Keratinocyte (primary cell): ENCODE measurements at regions not wholly inside any gene's neighbourhood (a gene's known extent, or its start where the extent isn't known, plus 50 kb on each side); places are given as distances from the start of the nearest gene placed in this dataset.
"Not testable (repeated sequence)": the region's sequence is repeated elsewhere in the genome, so short reads cannot be mapped to it uniquely, and the experiment has no call there.

Experiments used
- DNase-seq: peaks from one replicate; pipeline ENCODE4 v3.0.0-alpha.2; 2011; ENCODE audit warnings: low read depth, missing footprints, low spot score
- FAIRE-seq: peaks from 2 replicates; lab custom pipeline; 2011; peaks lifted over from hg19 to GRCh38; lab: Jason Lieb, UNC
- H2AFZ ChIP-seq: 2 replicates; pipeline ENCODE4 v1.6.0; 2012; ENCODE audit warnings: low read length, control low read depth, inconsistent platforms; ENCODE audit not compliant: control insufficient read depth
- H3K27ac ChIP-seq: 2 replicates; pipeline ENCODE4 v1.5.1; 2011; ENCODE audit warnings: low read length; ENCODE audit not compliant: control insufficient read depth, insufficient read depth
- H3K27me3 ChIP-seq: 3 replicates; pipeline ENCODE4 v1.6.0; 2011; ENCODE audit warnings: low read length; ENCODE audit not compliant: control insufficient read depth, insufficient read depth; ENCODE audit errors: extremely low read depth
- H3K36me3 ChIP-seq, 2 experiments: 2 replicates in 1 of 2; 3 replicates in 1 of 2; pipeline ENCODE4 v1.5.1; 2011; ENCODE audit warnings: low read length in 2 of 2, mild to moderate bottlenecking in 1 of 2; ENCODE audit not compliant: control insufficient read depth in 2 of 2, insufficient read depth in 2 of 2; ENCODE audit errors: extremely low read depth in 1 of 2
- H3K4me1 ChIP-seq: 3 replicates; pipeline ENCODE4 v1.5.1; 2011; ENCODE audit warnings: low read length; ENCODE audit not compliant: control insufficient read depth, insufficient read depth; ENCODE audit errors: extremely low read depth
- H3K4me2 ChIP-seq: 3 replicates; pipeline ENCODE4 v1.6.0; 2011; ENCODE audit warnings: low read depth, low read length; ENCODE audit not compliant: control insufficient read depth, insufficient read depth; ENCODE audit errors: extremely low read depth
- H3K4me3 ChIP-seq, 3 experiments: fragments of 200-600 bp in 1 of 3; sonication (generic) in 1 of 3; 2 replicates in 2 of 3; 3 replicates in 1 of 3; pipeline ENCODE4 v1.5.1; 2011 to 2016; ENCODE audit warnings: low read length in 3 of 3, mild to moderate bottlenecking in 3 of 3, control low read depth in 2 of 3, inconsistent platforms in 1 of 3, low read depth in 1 of 3, mixed read lengths in 1 of 3, mixed run types in 1 of 3, moderate library complexity in 1 of 3; ENCODE audit not compliant: control insufficient read depth in 2 of 3, insufficient read depth in 2 of 3; ENCODE audit errors: extremely low read depth in 1 of 3
- H3K79me2 ChIP-seq: 2 replicates; pipeline ENCODE4 v1.6.0; 2012; ENCODE audit warnings: low read length; ENCODE audit not compliant: control insufficient read depth, insufficient read depth
- H3K9ac ChIP-seq: 3 replicates; pipeline ENCODE4 v1.6.0; 2011; ENCODE audit warnings: low read length; ENCODE audit not compliant: control insufficient read depth, insufficient read depth; ENCODE audit errors: extremely low read depth
- H3K9me1 ChIP-seq: 3 replicates; pipeline ENCODE4 v1.6.0; 2011; ENCODE audit warnings: low read length; ENCODE audit not compliant: control insufficient read depth, insufficient read depth; ENCODE audit errors: extremely low read depth
- H3K9me3 ChIP-seq: 2 replicates; pipeline ENCODE4 v1.5.1; 2012; ENCODE audit warnings: low read depth, low read length; ENCODE audit not compliant: control insufficient read depth
- H4K20me1 ChIP-seq: 3 replicates; pipeline ENCODE4 v1.6.0; 2011; ENCODE audit warnings: low read length; ENCODE audit not compliant: control insufficient read depth, insufficient read depth; ENCODE audit errors: extremely low read depth
- EZH2 ChIP-seq: IDR thresholded peaks from one replicate; pipeline ENCODE4 v1.6.1; 2012; ENCODE audit warnings: inconsistent platforms, mild to moderate bottlenecking, low read length, moderate library complexity
- dilution Hi-C: fragments of 300-500 bp; cut with MboI; formaldehyde crosslinking; loops from one replicate; pipeline ENCODE4 v1.7.0; 2020; ENCODE audit warnings: low sequenced_read_pairs; ENCODE audit not compliant: extremely low pct_ligation_motif_present
- TF ChIP-seq, protein P1 (sequence below), 3 experiments: IDR thresholded peaks in 1 of 3; conservative IDR thresholded peaks in 1 of 3; optimal IDR thresholded peaks in 1 of 3; 2 replicates in 2 of 3; 3 replicates in 1 of 3; pipeline versions ENCODE3 to v1.5.1; 2011; ENCODE audit warnings: low read length in 3 of 3, mild to moderate bottlenecking in 3 of 3, moderate library complexity in 2 of 3, control low read depth in 1 of 3, inconsistent platforms in 1 of 3; ENCODE audit not compliant: insufficient read depth in 2 of 3; ENCODE audit errors: extremely low read depth in 1 of 3

DNA sequence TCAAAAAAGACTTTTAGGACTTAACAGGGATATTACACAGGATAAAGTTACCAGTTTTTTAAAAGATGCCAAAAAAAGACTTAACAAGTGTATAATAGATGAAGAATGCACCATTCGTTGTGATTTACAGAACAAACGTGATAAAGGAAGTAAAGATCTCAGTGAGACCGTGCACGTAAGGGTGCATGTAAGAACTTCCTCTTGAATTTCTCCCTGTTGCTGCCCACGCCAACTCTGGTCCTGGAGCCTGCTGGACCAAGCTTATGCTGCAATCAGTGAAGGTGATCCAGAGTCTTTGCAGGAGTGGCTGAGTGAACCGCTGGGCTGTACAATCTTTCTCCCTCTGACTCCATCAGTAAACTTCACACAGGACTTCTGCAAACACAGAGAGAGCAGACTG is 593.7 kb downstream of the TMEM121 start:
- H3K4me1 ChIP-seq = no peaks in the 10 kb centered on the region
- H3K4me2 ChIP-seq = no peak overlapping the region
- H2AFZ ChIP-seq = no peak overlapping the region
- dilution Hi-C loops = no loop called here
- no peaks in the 10 kb centered on the region for H3K27me3 ChIP-seq
- TF ChIP-seq, protein P1, sequence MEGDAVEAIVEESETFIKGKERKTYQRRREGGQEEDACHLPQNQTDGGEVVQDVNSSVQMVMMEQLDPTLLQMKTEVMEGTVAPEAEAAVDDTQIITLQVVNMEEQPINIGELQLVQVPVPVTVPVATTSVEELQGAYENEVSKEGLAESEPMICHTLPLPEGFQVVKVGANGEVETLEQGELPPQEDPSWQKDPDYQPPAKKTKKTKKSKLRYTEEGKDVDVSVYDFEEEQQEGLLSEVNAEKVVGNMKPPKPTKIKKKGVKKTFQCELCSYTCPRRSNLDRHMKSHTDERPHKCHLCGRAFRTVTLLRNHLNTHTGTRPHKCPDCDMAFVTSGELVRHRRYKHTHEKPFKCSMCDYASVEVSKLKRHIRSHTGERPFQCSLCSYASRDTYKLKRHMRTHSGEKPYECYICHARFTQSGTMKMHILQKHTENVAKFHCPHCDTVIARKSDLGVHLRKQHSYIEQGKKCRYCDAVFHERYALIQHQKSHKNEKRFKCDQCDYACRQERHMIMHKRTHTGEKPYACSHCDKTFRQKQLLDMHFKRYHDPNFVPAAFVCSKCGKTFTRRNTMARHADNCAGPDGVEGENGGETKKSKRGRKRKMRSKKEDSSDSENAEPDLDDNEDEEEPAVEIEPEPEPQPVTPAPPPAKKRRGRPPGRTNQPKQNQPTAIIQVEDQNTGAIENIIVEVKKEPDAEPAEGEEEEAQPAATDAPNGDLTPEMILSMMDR (optimal IDR thresholded peaks at IDR 0.05 in 1 of 3, IDR thresholded peaks at IDR 0.05 in 1 of 3, conservative IDR thresholded peaks at IDR 0.05 in 1 of 3; ENCODE audit: extremely low read depth in 1 of 3, insufficient read depth in 2 of 3, low read length in 3 of 3) = no peak
- TF ChIP-seq EZH2 = no peak
- H3K9me1 ChIP-seq = no peaks in the 10 kb centered on the region
- H4K20me1 ChIP-seq = no peaks in the 10 kb centered on the region
- no peak overlapping the region for H3K27ac ChIP-seq
- H3K9ac ChIP-seq = no peak overlapping the region
- H3K36me3 ChIP-seq = no peaks in the 10 kb centered on the region
- H3K79me2 ChIP-seq = no peaks in the 10 kb centered on the region
- DNase-seq (no peak), FAIRE-seq (no peak)
- no peak overlapping the region for H3K4me3 ChIP-seq
- no peaks in the 10 kb centered on the region for H3K9me3 ChIP-seq

DNA sequence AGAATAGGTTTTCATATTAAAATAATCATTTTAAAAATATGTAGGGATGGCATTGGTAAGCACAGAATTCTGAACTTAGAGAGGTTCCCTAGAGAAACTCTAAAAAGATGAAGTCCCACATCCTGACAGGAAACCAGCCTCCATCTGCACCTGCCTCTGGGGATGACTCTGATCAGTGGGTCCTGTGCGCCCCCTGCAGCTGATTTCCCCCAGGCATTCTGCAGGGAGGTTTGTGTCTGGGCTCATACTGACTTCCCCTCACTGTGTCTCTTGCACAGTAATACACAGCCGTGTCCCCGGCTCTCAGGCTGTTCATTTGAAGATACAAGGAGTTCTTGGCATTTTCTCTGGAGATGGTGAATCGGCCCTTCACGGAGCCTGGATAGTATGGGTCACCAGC is 602.9 kb downstream of the TMEM121 start:
- Histone ChIP-seq H3K79me2 (no peaks in the 10 kb centered on the region), H3K27ac (no peak overlapping the region), H3K4me1 (no peaks in the 10 kb centered on the region), H3K36me3 (no peaks in the 10 kb centered on the region), H3K4me2 (no peak overlapping the region), H3K9me3 (no peaks in the 10 kb centered on the region), H3K9ac (no peak overlapping the region), H3K27me3 (no peaks in the 10 kb centered on the region), H3K4me3 (no peak overlapping the region), H2AFZ (no peak overlapping the region), H3K9me1 (no peaks in the 10 kb centered on the region), H4K20me1 (no peaks in the 10 kb centered on the region)
- FAIRE-seq (no peak), DNase-seq (no peak)
- dilution Hi-C loops = no loop called here
- TF ChIP-seq, protein P1 (optimal IDR thresholded peaks at IDR 0.05 in 1 of 3, IDR thresholded peaks at IDR 0.05 in 1 of 3, conservative IDR thresholded peaks at IDR 0.05 in 1 of 3; ENCODE audit: extremely low read depth in 1 of 3, insufficient read depth in 2 of 3, low read length in 3 of 3) = no peak
- TF ChIP-seq EZH2 = no peak

DNA sequence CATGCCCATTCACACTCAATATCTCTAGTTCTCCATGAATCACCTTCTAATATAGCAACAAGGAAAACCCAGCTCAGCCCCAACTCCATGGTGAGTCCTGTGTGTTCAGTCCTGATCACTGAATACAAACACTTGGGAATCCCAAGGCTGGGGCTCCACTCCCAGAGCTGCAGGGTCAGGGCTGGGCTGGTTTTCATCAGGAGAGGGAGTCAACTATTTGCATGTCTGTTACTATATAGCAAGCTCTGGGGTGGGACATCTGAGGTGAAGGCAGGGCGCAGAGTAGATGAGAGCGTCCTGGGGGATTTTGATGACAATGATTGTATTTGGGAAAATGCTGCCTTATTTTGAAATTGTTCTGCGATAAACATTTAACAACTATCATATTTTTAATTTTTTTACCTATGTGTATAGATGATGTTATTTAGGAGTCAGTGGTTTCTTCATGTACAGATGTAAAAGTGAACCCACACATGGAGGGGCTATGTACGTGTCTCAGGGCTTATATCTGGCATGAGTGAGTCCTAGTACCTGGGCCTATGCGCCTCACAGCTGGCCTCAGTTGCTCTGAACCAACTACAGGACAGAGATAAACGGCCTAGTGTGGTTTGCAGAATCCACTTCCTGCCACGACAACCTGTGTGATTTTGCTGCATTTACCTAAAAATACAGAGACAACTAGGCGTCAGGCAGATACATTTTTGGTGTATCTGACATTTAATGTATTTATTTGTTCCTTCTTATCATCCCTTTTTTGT is 603.7 kb downstream of the TMEM121 start:
- H3K4me3 ChIP-seq, H3K9me3 ChIP-seq, dilution Hi-C loops, FAIRE-seq, H3K27me3 ChIP-seq, H3K79me2 ChIP-seq, H3K36me3 ChIP-seq, H3K9me1 ChIP-seq, H3K4me1 ChIP-seq, H3K27ac ChIP-seq, H3K4me2 ChIP-seq, DNase-seq, H2AFZ ChIP-seq, H3K9ac ChIP-seq, H4K20me1 ChIP-seq: not testable (repeated sequence)

DNA sequence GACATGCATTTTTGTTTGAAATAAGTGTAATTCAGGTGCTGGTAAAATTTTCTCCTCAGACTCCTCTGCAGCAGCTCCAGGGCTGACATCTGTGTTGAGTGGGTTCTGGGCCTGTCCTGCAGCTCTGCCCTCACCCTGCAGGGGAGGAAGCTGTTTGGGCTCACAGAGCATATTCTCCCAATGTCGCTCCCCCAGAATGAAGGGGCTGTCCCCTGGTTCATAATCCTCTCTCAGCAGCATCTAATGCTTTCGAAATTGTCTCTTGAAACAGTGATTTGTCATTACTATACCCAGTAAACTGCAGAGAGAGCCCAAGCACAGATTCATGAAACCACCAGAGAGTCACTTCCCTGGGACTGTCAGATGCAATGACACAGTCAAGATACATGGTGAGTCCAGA is 606.7 kb downstream of the TMEM121 start:
- FAIRE-seq, dilution Hi-C loops, H3K9me1 ChIP-seq, H3K4me1 ChIP-seq, H3K9me3 ChIP-seq, H3K36me3 ChIP-seq, H4K20me1 ChIP-seq, H3K9ac ChIP-seq, H3K4me2 ChIP-seq, H2AFZ ChIP-seq, H3K27me3 ChIP-seq, DNase-seq, H3K4me3 ChIP-seq, H3K27ac ChIP-seq, H3K79me2 ChIP-seq: not testable (repeated sequence)
